GM12878 (cell line): ENCODE measurements at regions not wholly inside any gene's neighbourhood (a gene's known extent, or its start where the extent isn't known, plus 50 kb on each side); places are given as distances from the start of the nearest gene placed in this dataset.
A peak's percentile ranks its signal among the peaks of the same experiment; 100 is the strongest.

Experiments
- CHD2 ChIP-seq: IDR thresholded peaks from 2 replicates; pipeline ENCODE4 v1.6.1; 2011; ENCODE audit warnings: low read depth, low read length, improper control_type of control experiment, borderline replicate concordance
- E2F8 ChIP-seq: fragments of 450-650 bp; IDR thresholded peaks from 2 replicates; pipeline ENCODE4 v1.6.1; 2018; ENCODE audit warnings: mild to moderate bottlenecking, low read depth, moderate library complexity; ENCODE audit not compliant: partially characterized antibody
- FOXM1 ChIP-seq: IDR thresholded peaks from 2 replicates; pipeline ENCODE4 v1.6.1; 2012; ENCODE audit warnings: low read depth, mild to moderate bottlenecking, inconsistent platforms, low read length, moderate library complexity
- HCFC1 ChIP-seq: fragments of 150-350 bp; IDR thresholded peaks from 2 replicates; pipeline ENCODE4 v1.6.1; 2014; ENCODE audit warnings: low read length
- JUND ChIP-seq: IDR thresholded peaks from 2 replicates; pipeline ENCODE4 v1.6.1; 2012; ENCODE audit warnings: low read depth, mild to moderate bottlenecking, low read length, improper control_type of control experiment, moderate library complexity
- MTA2 ChIP-seq: fragments of 450-650 bp; IDR thresholded peaks from 2 replicates; pipeline ENCODE4 v1.6.1; 2016; ENCODE audit warnings: low read depth, mild to moderate bottlenecking, moderate library complexity
- NFYB ChIP-seq: IDR thresholded peaks from 2 replicates; pipeline ENCODE4 v1.6.1; 2011; ENCODE audit warnings: low read depth, mild to moderate bottlenecking, low read length, improper control_type of control experiment, moderate library complexity; ENCODE audit not compliant: insufficient read depth
- NR2C1 ChIP-seq: fragments of 450-650 bp; IDR thresholded peaks from 2 replicates; pipeline ENCODE4 v1.6.1; 2017; ENCODE audit warnings: antibody characterized with exemption, mild to moderate bottlenecking, moderate library complexity
- NRF1 ChIP-seq: conservative IDR thresholded peaks from 2 replicates; pipeline ENCODE4 v1.6.1; 2011; ENCODE audit warnings: mild to moderate bottlenecking, low read depth, low read length, improper control_type of control experiment
- PAX5 ChIP-seq: IDR thresholded peaks from 2 replicates; pipeline ENCODE4 v1.6.1; 2011; ENCODE audit warnings: low read depth, low read length, borderline replicate concordance
- POLR2A ChIP-seq: IDR thresholded peaks from 2 replicates; pipeline ENCODE4 v1.6.1; 2011; ENCODE audit warnings: low read depth, mild to moderate bottlenecking, low read length
- RELA ChIP-seq: fragments of 450-650 bp; IDR thresholded peaks from 2 replicates; pipeline ENCODE4 v1.8.0; 2014; ENCODE audit warnings: borderline replicate concordance; ENCODE audit not compliant: partially characterized antibody
- SREBF1 ChIP-seq: IDR thresholded peaks from 2 replicates; pipeline ENCODE4 v1.6.1; 2012; ENCODE audit warnings: mild to moderate bottlenecking, low read length
- ZNF217 ChIP-seq: fragments of 450-650 bp; IDR thresholded peaks from 2 replicates; pipeline ENCODE4 v1.6.1; 2017; ENCODE audit warnings: antibody characterized with exemption, mild to moderate bottlenecking
- ZNF24 ChIP-seq: fragments of 450-650 bp; IDR thresholded peaks from 2 replicates; pipeline ENCODE4 v1.6.1; 2017; ENCODE audit warnings: antibody characterized with exemption, mild to moderate bottlenecking
- ZNF622 ChIP-seq: fragments of 450-650 bp; IDR thresholded peaks from 2 replicates; pipeline ENCODE4 v1.6.1; 2017; ENCODE audit warnings: mild to moderate bottlenecking, inconsistent platforms
- TF ChIP-seq, protein P1 (sequence below), 3 experiments: IDR thresholded peaks in 2 of 3; conservative IDR thresholded peaks in 1 of 3; 2 replicates each; pipeline ENCODE4 v1.5.1; 2011; ENCODE audit warnings: low read depth in 3 of 3, low read length in 3 of 3, mild to moderate bottlenecking in 3 of 3, control low read depth in 2 of 3, moderate library complexity in 2 of 3, inconsistent platforms in 1 of 3, mixed read lengths in 1 of 3; ENCODE audit not compliant: control insufficient read depth in 2 of 3, insufficient read depth in 1 of 3; ENCODE audit errors: extremely low read depth in 1 of 3
- TF ChIP-seq, protein P2 (sequence below): fragments of 150-350 bp; IDR thresholded peaks from 2 replicates; pipeline ENCODE4 v1.6.1; 2016; ENCODE audit warnings: low read depth, low read length

GRCh38 chrX:131830400-131831184 lies 192.5 kb upstream of the STK26 start (continued):
- TF ChIP-seq, protein P1, sequence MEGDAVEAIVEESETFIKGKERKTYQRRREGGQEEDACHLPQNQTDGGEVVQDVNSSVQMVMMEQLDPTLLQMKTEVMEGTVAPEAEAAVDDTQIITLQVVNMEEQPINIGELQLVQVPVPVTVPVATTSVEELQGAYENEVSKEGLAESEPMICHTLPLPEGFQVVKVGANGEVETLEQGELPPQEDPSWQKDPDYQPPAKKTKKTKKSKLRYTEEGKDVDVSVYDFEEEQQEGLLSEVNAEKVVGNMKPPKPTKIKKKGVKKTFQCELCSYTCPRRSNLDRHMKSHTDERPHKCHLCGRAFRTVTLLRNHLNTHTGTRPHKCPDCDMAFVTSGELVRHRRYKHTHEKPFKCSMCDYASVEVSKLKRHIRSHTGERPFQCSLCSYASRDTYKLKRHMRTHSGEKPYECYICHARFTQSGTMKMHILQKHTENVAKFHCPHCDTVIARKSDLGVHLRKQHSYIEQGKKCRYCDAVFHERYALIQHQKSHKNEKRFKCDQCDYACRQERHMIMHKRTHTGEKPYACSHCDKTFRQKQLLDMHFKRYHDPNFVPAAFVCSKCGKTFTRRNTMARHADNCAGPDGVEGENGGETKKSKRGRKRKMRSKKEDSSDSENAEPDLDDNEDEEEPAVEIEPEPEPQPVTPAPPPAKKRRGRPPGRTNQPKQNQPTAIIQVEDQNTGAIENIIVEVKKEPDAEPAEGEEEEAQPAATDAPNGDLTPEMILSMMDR (IDR thresholded peaks at IDR 0.05 in 2 of 3, conservative IDR thresholded peaks at IDR 0.05 in 1 of 3; ENCODE audit: control insufficient read depth in 2 of 3, extremely low read depth in 1 of 3, insufficient read depth in 1 of 3, low read depth in 3 of 3, low read length in 3 of 3) = peak; percentile 28 to 57 (median 42); a peak in 4 of 6 replicates
- TF ChIP-seq FOXM1 (peak; percentile 87), E2F8 (no peak), NR2C1 (no peak), SREBF1 (no peak), POLR2A (peak; percentile 67), ZNF217 (no peak), RELA (no peak), HCFC1 (no peak; the same call in 1 of the 2 replicates), NFYB (peak; percentile 63; the same call in 1 of the 2 replicates), CHD2 (no peak), NRF1 (no peak), PAX5 (no peak), MTA2 (no peak; the same call in 1 of the 2 replicates), ZNF622 (no peak), JUND (no peak), ZNF24 (no peak)
- TF ChIP-seq, protein P2, sequence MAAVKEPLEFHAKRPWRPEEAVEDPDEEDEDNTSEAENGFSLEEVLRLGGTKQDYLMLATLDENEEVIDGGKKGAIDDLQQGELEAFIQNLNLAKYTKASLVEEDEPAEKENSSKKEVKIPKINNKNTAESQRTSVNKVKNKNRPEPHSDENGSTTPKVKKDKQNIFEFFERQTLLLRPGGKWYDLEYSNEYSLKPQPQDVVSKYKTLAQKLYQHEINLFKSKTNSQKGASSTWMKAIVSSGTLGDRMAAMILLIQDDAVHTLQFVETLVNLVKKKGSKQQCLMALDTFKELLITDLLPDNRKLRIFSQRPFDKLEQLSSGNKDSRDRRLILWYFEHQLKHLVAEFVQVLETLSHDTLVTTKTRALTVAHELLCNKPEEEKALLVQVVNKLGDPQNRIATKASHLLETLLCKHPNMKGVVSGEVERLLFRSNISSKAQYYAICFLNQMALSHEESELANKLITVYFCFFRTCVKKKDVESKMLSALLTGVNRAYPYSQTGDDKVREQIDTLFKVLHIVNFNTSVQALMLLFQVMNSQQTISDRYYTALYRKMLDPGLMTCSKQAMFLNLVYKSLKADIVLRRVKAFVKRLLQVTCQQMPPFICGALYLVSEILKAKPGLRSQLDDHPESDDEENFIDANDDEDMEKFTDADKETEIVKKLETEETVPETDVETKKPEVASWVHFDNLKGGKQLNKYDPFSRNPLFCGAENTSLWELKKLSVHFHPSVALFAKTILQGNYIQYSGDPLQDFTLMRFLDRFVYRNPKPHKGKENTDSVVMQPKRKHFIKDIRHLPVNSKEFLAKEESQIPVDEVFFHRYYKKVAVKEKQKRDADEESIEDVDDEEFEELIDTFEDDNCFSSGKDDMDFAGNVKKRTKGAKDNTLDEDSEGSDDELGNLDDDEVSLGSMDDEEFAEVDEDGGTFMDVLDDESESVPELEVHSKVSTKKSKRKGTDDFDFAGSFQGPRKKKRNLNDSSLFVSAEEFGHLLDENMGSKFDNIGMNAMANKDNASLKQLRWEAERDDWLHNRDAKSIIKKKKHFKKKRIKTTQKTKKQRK = no peak
